Germinal center (tissue), 1 donor: ENCODE measurements at regions not wholly inside any gene's neighbourhood (a gene's known extent, or its start where the extent isn't known, plus 50 kb on each side); places are given as distances from the start of the nearest gene placed in this dataset.

Source experiments
- DNase-seq: peaks from one replicate; pipeline ENCODE4 v3.0.0; 2012; ENCODE audit warnings: mixed read lengths, low spot score

GRCh38 chr1:22264464-22265341 lies 121.8 kb upstream of the WNT4 start:
- no peak for DNase-seq

- no peak for DNase-seq
Measured at GRCh38 chr1:22266141-22266540, 123.2 kb upstream of the WNT4 start.

- DNase-seq: no peak
Measured at GRCh38 chr1:22267413-22268175, 124.7 kb upstream of the WNT4 start.

- DNase-seq: no peak
Measured at GRCh38 chr1:22268327-22268726, 125.4 kb upstream of the WNT4 start.

GRCh38 chr1:22271847-22272801 lies 129.2 kb upstream of the WNT4 start:
- DNase-seq: no peak

GRCh38 chr1:22273686-22274681 lies 131.1 kb upstream of the WNT4 start:
- DNase-seq: no peak

GRCh38 chr1:22275167-22275566 lies 132.3 kb upstream of the WNT4 start:
- DNase-seq: no peak

- peak; percentile 54 for DNase-seq
Measured at GRCh38 chr1:22275626-22276395, 132.9 kb upstream of the WNT4 start.

GRCh38 chr1:22276396-22276748 lies 133.5 kb upstream of the WNT4 start:
- DNase-seq: no peak

- no peak for DNase-seq
Measured at GRCh38 chr1:22277662-22278061, 134.8 kb upstream of the WNT4 start.

GRCh38 chr1:22279735-22280134 lies 136.8 kb upstream of the WNT4 start:
- no peak for DNase-seq

- DNase-seq: no peak
Measured at GRCh38 chr1:22280526-22280925, 137.6 kb upstream of the WNT4 start.

- no peak for DNase-seq
Measured at GRCh38 chr1:22281521-22282363, 138.8 kb upstream of the WNT4 start.

GRCh38 chr1:22282364-22282995 lies 139.6 kb upstream of the WNT4 start:
- DNase-seq: no peak

GRCh38 chr1:22283596-22283995 lies 140.7 kb upstream of the WNT4 start:
- no peak for DNase-seq

- DNase-seq: no peak
Measured at GRCh38 chr1:22284236-22284635, 141.3 kb upstream of the WNT4 start.

- DNase-seq: no peak
Measured at GRCh38 chr1:22284906-22285548, 142.1 kb upstream of the WNT4 start.
